ENCODE measurements at regions not wholly inside any gene's neighbourhood (a gene's known extent, or its start where the extent isn't known, plus 50 kb on each side); places are given as distances from the start of the nearest gene placed in this dataset.

DNA sequence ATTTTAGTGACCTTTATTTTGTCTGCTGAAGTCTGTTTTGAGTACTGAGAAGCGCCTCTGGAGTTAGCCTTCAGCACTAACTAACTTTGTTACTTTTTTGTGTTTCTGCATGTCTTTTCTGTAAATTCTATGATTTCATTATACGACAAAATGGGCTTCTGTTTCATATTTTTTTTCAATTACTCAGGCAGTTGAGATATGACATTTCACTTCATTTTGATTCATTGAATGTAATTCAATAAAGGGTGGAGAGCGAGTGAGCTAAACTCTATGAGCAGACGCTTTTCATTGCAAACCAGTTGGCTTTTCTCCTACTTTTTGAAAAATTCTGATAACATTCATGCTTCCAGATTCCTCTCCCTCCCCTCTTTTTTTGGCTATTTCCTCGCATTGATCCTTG lies 84.4 kb upstream of the KCNH8 start:
- 0 out of 2 replicates have a peak, but pooled peaks have one; percentile 37 for TF ChIP-seq GATA3 (IDR thresholded peaks at IDR 0.05; ENCODE audit: low read depth, low read length)
- TF ChIP-seq GATA2 (IDR thresholded peaks at IDR 0.05; ENCODE audit: low read depth, low read length), result peak; percentile 49

All from SH-SY5Y (cell line).